GM23248 (cell line): ENCODE measurements at regions not wholly inside any gene's neighbourhood (a gene's known extent, or its start where the extent isn't known, plus 50 kb on each side); places are given as distances from the start of the nearest gene placed in this dataset.
A peak's percentile ranks its signal among the peaks of the same experiment; 100 is the strongest.

ENCODE experiments used
- DNase-seq: peaks from one replicate; pipeline ENCODE4 v3.0.0-alpha.2; 2015
- H2AFZ ChIP-seq: fragments of 200-600 bp; sonication (generic); 2 replicates; pipeline ENCODE4 v1.6.1; 2016; ENCODE audit warnings: antibody characterized with exemption
- H3F3A ChIP-seq: fragments of 200-600 bp; sonication (generic); 2 replicates; pipeline ENCODE4 v1.6.1; 2016; ENCODE audit warnings: mild to moderate bottlenecking, antibody characterized with exemption, mixed run types; ENCODE audit not compliant: insufficient read depth
- H3K27ac ChIP-seq: fragments of 200-600 bp; sonication (generic); 2 replicates; pipeline ENCODE4 v1.5.1; 2016; ENCODE audit warnings: mild to moderate bottlenecking
- H3K27me3 ChIP-seq: fragments of 200-600 bp; sonication (generic); replicated peaks from 2 replicates; pipeline ENCODE4 v1.6.1; 2016; ENCODE audit warnings: mild to moderate bottlenecking; ENCODE audit not compliant: insufficient read depth
- H3K36me3 ChIP-seq: fragments of 200-600 bp; sonication (generic); 2 replicates; pipeline ENCODE4 v1.6.1; 2016; ENCODE audit warnings: low read depth, mild to moderate bottlenecking
- H3K4me1 ChIP-seq: fragments of 200-600 bp; sonication (generic); 2 replicates; pipeline ENCODE4 v1.6.1; 2016; ENCODE audit warnings: mild to moderate bottlenecking; ENCODE audit not compliant: insufficient read depth
- H3K4me2 ChIP-seq: fragments of 200-600 bp; sonication (generic); one replicate; pipeline ENCODE4 v1.6.1; 2016; ENCODE audit warnings: mild to moderate bottlenecking; ENCODE audit not compliant: unreplicated experiment
- H3K4me3 ChIP-seq: fragments of 200-600 bp; sonication (generic); 2 replicates; pipeline ENCODE4 v1.5.1; 2016; ENCODE audit warnings: mild to moderate bottlenecking
- H3K79me2 ChIP-seq: fragments of 200-600 bp; sonication (generic); 2 replicates; pipeline ENCODE4 v1.6.1; 2016; ENCODE audit warnings: mild to moderate bottlenecking; ENCODE audit not compliant: insufficient read depth
- H3K9ac ChIP-seq: fragments of 200-600 bp; sonication (generic); 2 replicates; pipeline ENCODE4 v1.6.1; 2016; ENCODE audit warnings: mild to moderate bottlenecking
- H3K9me2 ChIP-seq: fragments of 200-600 bp; sonication (generic); 2 replicates; pipeline ENCODE4 v1.6.1; 2016; ENCODE audit warnings: mixed run types, mild to moderate bottlenecking, moderate library complexity; ENCODE audit not compliant: insufficient read depth
- H3K9me3 ChIP-seq: fragments of 200-600 bp; sonication (generic); one replicate; pipeline ENCODE4 v1.6.1; 2017; ENCODE audit warnings: low read depth
- H4K20me1 ChIP-seq: fragments of 200-600 bp; sonication (generic); 2 replicates; pipeline ENCODE4 v1.6.0; 2016; ENCODE audit not compliant: insufficient read depth
- EZH2 ChIP-seq: fragments of 200-600 bp; sonication (generic); IDR thresholded peaks from 2 replicates; pipeline ENCODE4 v1.6.1; 2018; ENCODE audit warnings: antibody characterized with exemption, mild to moderate bottlenecking; ENCODE audit not compliant: insufficient read depth, poor library complexity, severe bottlenecking
- EZH2phosphoT487 ChIP-seq: fragments of 200-600 bp; sonication (generic); IDR thresholded peaks from 2 replicates; pipeline ENCODE4 v1.6.1; 2018; ENCODE audit warnings: antibody characterized with exemption, moderate library complexity, mild to moderate bottlenecking, low read depth; ENCODE audit not compliant: insufficient read depth
- WGBS, 2 experiments: methylation state at CpG; one replicate each; pipeline ENCODE4 v1.1.6; 2015 to 2017; ENCODE audit warnings: low lambda C conversion rate in 2 of 2, low coverage in 1 of 2; ENCODE audit errors: missing lambda C conversion rate in 2 of 2; 5-methylcytosine and 5-hydroxymethylcytosine counted together
- in situ Hi-C: fragments of 300-500 bp; cut with MboI; formaldehyde crosslinking; loops from 2 replicates; pipeline ENCODE4 v1.15.0; 2020

DNA sequence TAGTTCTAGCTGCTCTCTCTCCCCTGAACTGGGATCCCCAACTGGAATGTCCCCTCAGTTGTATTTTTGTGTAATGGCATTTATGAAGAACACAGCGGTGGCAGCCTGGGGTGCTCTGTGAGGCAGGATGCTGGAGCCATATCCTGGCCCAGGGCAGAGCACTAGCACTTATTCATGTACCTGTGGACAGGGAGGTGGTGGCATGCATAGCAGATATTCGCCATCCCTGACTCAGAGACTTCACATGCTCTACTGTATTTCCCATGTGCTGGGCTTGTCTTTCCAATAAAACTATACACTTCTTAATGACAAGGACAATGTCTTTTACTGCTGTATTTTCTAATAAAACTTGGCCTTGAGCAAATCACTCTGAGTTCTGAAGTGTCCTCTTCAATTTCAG, 125.3 kb downstream of the ADAMTS15 start:
- in situ Hi-C loops: no loop called here
- TF ChIP-seq EZH2phosphoT487 (no peak), EZH2 (no peak)

DNA sequence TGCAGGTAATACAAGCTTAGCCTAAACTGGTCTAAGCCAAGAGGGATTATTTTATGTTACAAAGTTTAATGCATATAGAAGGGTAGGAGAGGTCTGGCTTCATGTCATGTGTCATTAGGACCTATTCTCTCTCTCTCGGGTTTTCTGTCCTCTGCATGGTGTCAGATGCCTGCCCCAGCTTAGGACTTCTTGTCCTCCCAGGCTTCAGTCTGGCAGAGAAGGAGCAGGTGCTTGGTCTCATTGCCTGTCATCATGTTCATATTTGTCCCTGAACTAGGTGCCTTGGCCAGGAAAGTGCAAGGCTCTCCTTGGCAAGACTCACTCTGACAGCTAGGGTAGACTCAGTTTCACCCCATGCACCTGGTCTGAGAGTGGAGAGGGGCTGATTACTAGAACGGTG, 126.3 kb downstream of the ADAMTS15 start:
- peaks cover 3% of the 10 kb centered on the region for H3K4me1 ChIP-seq
- H3K79me2 ChIP-seq: no peaks in the 10 kb centered on the region
- DNase-seq: no peak
- no peaks in the 10 kb centered on the region for H3K36me3 ChIP-seq
- in situ Hi-C loops: no loop called here
- H3K9me3 ChIP-seq: no peaks in the 10 kb centered on the region
- TF ChIP-seq EZH2 (no peak), EZH2phosphoT487 (no peak)
- no peaks in the 10 kb centered on the region for H3K27me3 ChIP-seq
- no peak overlapping the region for H3K27ac ChIP-seq
- no peak overlapping the region for H2AFZ ChIP-seq
- H3K4me3 ChIP-seq: no peak overlapping the region
- H3F3A ChIP-seq: peaks cover 2% of the 10 kb centered on the region; the same call in 1 of the 2 replicates
- H4K20me1 ChIP-seq: no peaks in the 10 kb centered on the region
- no peak overlapping the region for H3K9ac ChIP-seq
- no peak overlapping the region for H3K4me2 ChIP-seq
- WGBS, 2 experiments: 72 to 84% methylated on average over 2 of the region's 2 CpGs
- H3K9me2 ChIP-seq: no peaks in the 10 kb centered on the region

More for the DNA sequence above, 125.3 kb downstream of the ADAMTS15 start:
- Histone ChIP-seq H3K9me3 (no peaks in the 10 kb centered on the region), H3K79me2 (no peaks in the 10 kb centered on the region), H4K20me1 (no peaks in the 10 kb centered on the region), H3K4me1 (no peaks in the 10 kb centered on the region), H3F3A (no peaks in the 10 kb centered on the region), H3K4me2 (no peak overlapping the region), H3K27me3 (no peaks in the 10 kb centered on the region), H3K36me3 (no peaks in the 10 kb centered on the region), H2AFZ (no peak overlapping the region), H3K27ac (no peak overlapping the region), H3K9ac (no peak overlapping the region), H3K4me3 (no peak overlapping the region), H3K9me2 (no peaks in the 10 kb centered on the region)
- 92 to 95% methylated on average over 2 of the region's 2 CpGs for WGBS, 2 experiments
- DNase-seq: no peak

GRCh38 chr11:130576146-130576545, 127.7 kb downstream of the ADAMTS15 start:
- WGBS, 2 experiments: 82 to 83% methylated on average over 7 of the region's 7 CpGs
- H3K27ac ChIP-seq: no peak overlapping the region
- TF ChIP-seq EZH2: no peak
- no peak for TF ChIP-seq EZH2phosphoT487

DNA sequence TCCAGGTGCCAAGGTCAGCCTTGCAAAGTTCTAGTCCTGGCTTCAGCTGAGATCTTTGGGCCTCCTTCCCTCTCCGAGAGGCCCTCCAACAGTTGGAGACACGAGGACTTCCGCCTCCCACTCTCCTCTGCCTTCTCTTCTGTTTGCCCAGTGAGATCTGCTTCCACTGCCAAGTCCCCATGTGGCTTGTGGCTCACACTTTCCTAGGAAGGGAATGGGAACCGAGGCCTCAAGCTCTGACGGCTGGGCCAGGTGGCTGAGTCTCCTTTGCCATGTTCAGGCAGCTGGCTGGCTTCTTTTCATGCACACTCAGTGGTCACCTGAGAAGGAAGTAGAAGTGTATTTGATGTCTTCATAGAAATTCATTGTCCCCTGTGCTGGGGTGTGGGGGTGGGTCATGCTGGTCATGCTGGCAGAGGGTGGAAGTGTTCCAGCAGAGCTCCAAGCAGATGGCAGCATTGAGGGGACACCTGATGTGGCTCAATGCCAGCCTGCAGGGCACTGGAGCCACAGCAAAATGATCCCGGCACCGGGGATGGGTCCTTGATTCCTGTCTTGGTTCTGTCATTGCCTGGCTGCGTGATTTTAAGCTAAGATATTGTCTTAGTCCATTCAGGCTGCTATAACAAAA, 130.4 kb downstream of the ADAMTS15 start:
- no peak for DNase-seq
- no peaks in the 10 kb centered on the region for H3K36me3 ChIP-seq
- H2AFZ ChIP-seq: no peak overlapping the region
- no peaks in the 10 kb centered on the region for H3K79me2 ChIP-seq
- H3K9me2 ChIP-seq: no peaks in the 10 kb centered on the region
- no peaks in the 10 kb centered on the region for H3K9me3 ChIP-seq
- H3K9ac ChIP-seq: no peak overlapping the region
- TF ChIP-seq EZH2phosphoT487 (no peak), EZH2 (no peak)
- 75 to 76% methylated on average over 8 of the region's 8 CpGs for WGBS, 2 experiments
- no peak overlapping the region for H3K4me3 ChIP-seq
- in situ Hi-C loops: no loop called here
- peaks cover 28% of the 10 kb centered on the region for H3K4me1 ChIP-seq
- H3F3A ChIP-seq: peaks cover 30% of the 10 kb centered on the region
- H4K20me1 ChIP-seq: no peaks in the 10 kb centered on the region
- H3K27ac ChIP-seq: no peak overlapping the region
- no peaks in the 10 kb centered on the region for H3K27me3 ChIP-seq
- H3K4me2 ChIP-seq: no peak overlapping the region

More at GRCh38 chr11:130576146-130576545, 127.7 kb downstream of the ADAMTS15 start:
- Histone ChIP-seq H3K9me3 (no peaks in the 10 kb centered on the region), H2AFZ (no peak overlapping the region), H3K27me3 (no peaks in the 10 kb centered on the region), H3K4me1 (peaks cover 15% of the 10 kb centered on the region), H4K20me1 (no peaks in the 10 kb centered on the region), H3K9me2 (no peaks in the 10 kb centered on the region), H3K36me3 (no peaks in the 10 kb centered on the region), H3K9ac (no peak overlapping the region), H3K79me2 (no peaks in the 10 kb centered on the region), H3K4me2 (no peak overlapping the region), H3K4me3 (no peak overlapping the region), H3F3A (peaks cover 15% of the 10 kb centered on the region)
- no peak for DNase-seq
- in situ Hi-C loops: no loop called here

DNA sequence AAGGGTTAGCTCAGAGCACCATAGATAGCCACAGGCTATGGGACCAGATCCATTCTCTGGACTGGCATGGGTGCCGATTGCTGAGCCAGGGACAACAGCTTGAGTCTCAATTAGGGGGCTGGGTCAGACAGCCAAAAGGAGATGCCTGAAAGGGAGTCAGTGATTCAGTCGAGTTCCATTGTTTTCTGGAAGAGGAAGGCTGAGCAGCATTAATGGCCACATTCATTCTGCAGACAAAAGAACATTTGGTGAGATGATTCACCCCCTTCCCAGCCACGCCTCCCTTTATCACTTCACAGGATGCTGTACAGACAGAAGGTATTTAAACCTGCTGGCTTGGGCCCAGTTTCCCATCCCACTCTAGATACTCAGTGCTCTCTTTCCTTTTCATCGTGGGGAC, 131.9 kb downstream of the ADAMTS15 start:
- Histone ChIP-seq H3K27ac (peak overlapping the region; percentile 90), H3K4me1 (peaks cover 32% of the 10 kb centered on the region), H3K9me2 (no peaks in the 10 kb centered on the region), H4K20me1 (no peaks in the 10 kb centered on the region), H3K9ac (peak overlapping the region; percentile 67), H3K4me3 (0 out of 2 replicates have a peak overlapping the region, but pooled peaks have one; percentile 12), H3F3A (peaks cover 30% of the 10 kb centered on the region), H3K27me3 (no peaks in the 10 kb centered on the region), H3K4me2 (peak overlapping the region; percentile 23), H3K36me3 (no peaks in the 10 kb centered on the region), H2AFZ (0 out of 2 replicates have a peak overlapping the region, but pooled peaks have one; percentile 15), H3K9me3 (no peaks in the 10 kb centered on the region), H3K79me2 (no peaks in the 10 kb centered on the region)
- DNase-seq: peak; percentile 89
- WGBS, 2 experiments: 2 to 3% methylated on average over 4 of the region's 4 CpGs
- TF ChIP-seq EZH2phosphoT487: no peak
- in situ Hi-C loops: no loop called here
